22Rv1 (cell line): ENCODE measurements at regions not wholly inside any gene's neighbourhood (a gene's known extent, or its start where the extent isn't known, plus 50 kb on each side); places are given as distances from the start of the nearest gene placed in this dataset.

Experiments used
- ZFX ChIP-seq: fragments of 450-650 bp; IDR thresholded peaks from 2 replicates; pipeline ENCODE4 v1.6.1; 2017; ENCODE audit warnings: antibody characterized with exemption, borderline replicate concordance
- TF ChIP-seq, protein P1 (sequence below): fragments of 450-650 bp; IDR thresholded peaks from 2 replicates; pipeline ENCODE4 v1.5.1; 2017; ENCODE audit warnings: mild to moderate bottlenecking

- TF ChIP-seq, protein P1, sequence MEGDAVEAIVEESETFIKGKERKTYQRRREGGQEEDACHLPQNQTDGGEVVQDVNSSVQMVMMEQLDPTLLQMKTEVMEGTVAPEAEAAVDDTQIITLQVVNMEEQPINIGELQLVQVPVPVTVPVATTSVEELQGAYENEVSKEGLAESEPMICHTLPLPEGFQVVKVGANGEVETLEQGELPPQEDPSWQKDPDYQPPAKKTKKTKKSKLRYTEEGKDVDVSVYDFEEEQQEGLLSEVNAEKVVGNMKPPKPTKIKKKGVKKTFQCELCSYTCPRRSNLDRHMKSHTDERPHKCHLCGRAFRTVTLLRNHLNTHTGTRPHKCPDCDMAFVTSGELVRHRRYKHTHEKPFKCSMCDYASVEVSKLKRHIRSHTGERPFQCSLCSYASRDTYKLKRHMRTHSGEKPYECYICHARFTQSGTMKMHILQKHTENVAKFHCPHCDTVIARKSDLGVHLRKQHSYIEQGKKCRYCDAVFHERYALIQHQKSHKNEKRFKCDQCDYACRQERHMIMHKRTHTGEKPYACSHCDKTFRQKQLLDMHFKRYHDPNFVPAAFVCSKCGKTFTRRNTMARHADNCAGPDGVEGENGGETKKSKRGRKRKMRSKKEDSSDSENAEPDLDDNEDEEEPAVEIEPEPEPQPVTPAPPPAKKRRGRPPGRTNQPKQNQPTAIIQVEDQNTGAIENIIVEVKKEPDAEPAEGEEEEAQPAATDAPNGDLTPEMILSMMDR, result no peak
- TF ChIP-seq ZFX, result no peak
Observed at GRCh38 chr14:29348504-29348903, 579.1 kb downstream of the PRKD1 start.
